H9 (cell line): ENCODE measurements at regions not wholly inside any gene's neighbourhood (a gene's known extent, or its start where the extent isn't known, plus 50 kb on each side); places are given as distances from the start of the nearest gene placed in this dataset.
A peak's percentile ranks its signal among the peaks of the same experiment; 100 is the strongest.

ENCODE experiments used
- DNase-seq: peaks from one replicate; pipeline ENCODE4 v3.0.0-alpha.2; 2017
- H2AFZ ChIP-seq: one replicate; pipeline ENCODE4 v1.6.1; 2013; ENCODE audit warnings: mild to moderate bottlenecking, low read length, control low read depth, moderate library complexity
- H2AK5ac ChIP-seq: 2 replicates; pipeline ENCODE4 v1.6.1; 2013; ENCODE audit warnings: low read length, control low read depth, mixed read lengths; ENCODE audit not compliant: insufficient read length
- H2BK120ac ChIP-seq: one replicate; pipeline ENCODE4 v1.6.1; 2013; ENCODE audit warnings: low read depth, mild to moderate bottlenecking, low read length, control low read depth, inconsistent platforms; ENCODE audit not compliant: poor library complexity, severe bottlenecking
- H2BK12ac ChIP-seq: 2 replicates; pipeline ENCODE4 v1.6.1; 2013; ENCODE audit warnings: low read length, control low read depth, mixed read lengths, low read depth; ENCODE audit not compliant: insufficient read length
- H2BK15ac ChIP-seq: 2 replicates; pipeline ENCODE4 v1.6.1; 2013; ENCODE audit warnings: low read depth, low read length, control low read depth
- H2BK20ac ChIP-seq: one replicate; pipeline ENCODE4 v1.6.1; 2013; ENCODE audit warnings: low read depth, mild to moderate bottlenecking, low read length, control low read depth, inconsistent platforms; ENCODE audit not compliant: poor library complexity, severe bottlenecking
- H2BK5ac ChIP-seq: 2 replicates; pipeline ENCODE4 v1.6.1; 2013; ENCODE audit warnings: low read length, control low read depth, mixed read lengths; ENCODE audit not compliant: insufficient read length
- H3K14ac ChIP-seq: 2 replicates; pipeline ENCODE4 v1.6.1; 2013; ENCODE audit warnings: low read length, control low read depth; ENCODE audit not compliant: insufficient read depth
- H3K18ac ChIP-seq: 2 replicates; pipeline ENCODE4 v1.6.1; 2013; ENCODE audit warnings: low read depth, mild to moderate bottlenecking, mixed read lengths, low read length, control low read depth; ENCODE audit not compliant: insufficient read length
- H3K23ac ChIP-seq: 2 replicates; pipeline ENCODE4 v1.6.1; 2013; ENCODE audit warnings: low read length, control low read depth, mixed read lengths, low read depth; ENCODE audit not compliant: insufficient read length
- H3K23me2 ChIP-seq: 2 replicates; pipeline ENCODE4 v1.6.1; 2013; ENCODE audit warnings: low read depth, mild to moderate bottlenecking, mixed read lengths, low read length, control low read depth; ENCODE audit not compliant: insufficient read length, poor library complexity, severe bottlenecking
- H3K27ac ChIP-seq: 2 replicates; pipeline ENCODE4 v1.5.1; 2013; ENCODE audit warnings: low read length, control low read depth, mixed read lengths, low read depth; ENCODE audit not compliant: insufficient read length
- H3K27me3 ChIP-seq: 2 replicates; pipeline ENCODE4 v1.6.1; 2013; ENCODE audit warnings: low read length, control low read depth, inconsistent platforms; ENCODE audit not compliant: insufficient read depth
- H3K4ac ChIP-seq: 2 replicates; pipeline ENCODE4 v1.6.1; 2013; ENCODE audit warnings: low read depth, mild to moderate bottlenecking, control low read depth, inconsistent platforms, low read length, moderate library complexity
- H3K4me1 ChIP-seq: 2 replicates; pipeline ENCODE4 v1.6.1; 2013; ENCODE audit warnings: low read length, control low read depth, inconsistent platforms; ENCODE audit not compliant: insufficient read depth
- H3K4me2 ChIP-seq: 2 replicates; pipeline ENCODE4 v1.6.1; 2013; ENCODE audit warnings: low read length, control low read depth, mixed read lengths; ENCODE audit not compliant: insufficient read length, insufficient read depth
- H3K56ac ChIP-seq: 2 replicates; pipeline ENCODE4 v1.6.1; 2013; ENCODE audit warnings: low read depth, mild to moderate bottlenecking, mixed read lengths, low read length, control low read depth; ENCODE audit not compliant: insufficient read length
- H3K79me1 ChIP-seq: 2 replicates; pipeline ENCODE4 v1.6.1; 2013; ENCODE audit warnings: low read depth, mild to moderate bottlenecking, moderate library complexity, low read length, control low read depth, inconsistent platforms; ENCODE audit not compliant: insufficient read depth, poor library complexity, severe bottlenecking
- H3K79me2 ChIP-seq: 2 replicates; pipeline ENCODE4 v1.6.1; 2013; ENCODE audit warnings: low read length, control low read depth, inconsistent platforms; ENCODE audit not compliant: insufficient read depth
- H3K9ac ChIP-seq: 2 replicates; pipeline ENCODE4 v1.6.1; 2013; ENCODE audit warnings: low read length, control low read depth, mixed read lengths; ENCODE audit not compliant: insufficient read length; ENCODE audit errors: extremely low read depth
- H3K9me3 ChIP-seq: one replicate; pipeline ENCODE4 v1.6.1; 2013; ENCODE audit warnings: low read depth, low read length, inconsistent platforms; ENCODE audit not compliant: control insufficient read depth
- H3T11ph ChIP-seq: one replicate; pipeline ENCODE4 v1.6.1; 2013; ENCODE audit warnings: mild to moderate bottlenecking, low read length, control low read depth, inconsistent platforms
- H4K20me1 ChIP-seq: one replicate; pipeline ENCODE4 v1.6.1; 2013; ENCODE audit not compliant: control insufficient read depth, insufficient read length, insufficient read depth
- H4K5ac ChIP-seq: 2 replicates; pipeline ENCODE4 v1.6.1; 2013; ENCODE audit warnings: low read depth, mild to moderate bottlenecking, mixed read lengths, low read length, control low read depth; ENCODE audit not compliant: insufficient read length
- H4K8ac ChIP-seq: replicated peaks from 2 replicates; pipeline ENCODE4 v1.6.1; 2013; ENCODE audit warnings: low read length, control low read depth, mixed read lengths, low read depth; ENCODE audit not compliant: insufficient read length
- H4K91ac ChIP-seq: 2 replicates; pipeline ENCODE4 v1.6.1; 2013; ENCODE audit warnings: low read depth, mild to moderate bottlenecking, moderate library complexity, mixed read lengths, low read length, control low read depth; ENCODE audit not compliant: insufficient read length
- H3K27ac Mint-ChIP-seq, 3 experiments: 2 replicates in 2 of 3; 3 replicates in 1 of 3; pipeline ENCODE4 v1.8.0; 2020 to 2021; ENCODE audit warnings: mixed read lengths in 3 of 3, mild to moderate bottlenecking in 1 of 3, moderate library complexity in 1 of 3
- H3K27me3 Mint-ChIP-seq: 2 replicates; pipeline ENCODE4 v1.8.0; 2021; ENCODE audit warnings: low read depth, mild to moderate bottlenecking, moderate library complexity, mixed read lengths
- H3K36me3 Mint-ChIP-seq, 3 experiments: 2 replicates in 2 of 3; 3 replicates in 1 of 3; pipeline ENCODE4 v1.8.0; 2020 to 2021; ENCODE audit warnings: low read depth in 3 of 3, mixed read lengths in 3 of 3; ENCODE audit not compliant: insufficient read depth in 1 of 3
- H3K4me1 Mint-ChIP-seq, 2 experiments: 2 replicates each; pipeline ENCODE4 v1.8.0; 2020; ENCODE audit warnings: mixed read lengths in 2 of 2
- H3K4me3 Mint-ChIP-seq, 2 experiments: 2 replicates in 1 of 2; 3 replicates in 1 of 2; pipeline ENCODE4 v1.8.0; 2020 to 2021; ENCODE audit warnings: mild to moderate bottlenecking in 2 of 2, mixed read lengths in 2 of 2, moderate library complexity in 1 of 2
- H3K9me3 Mint-ChIP-seq, 2 experiments: 2 replicates in 1 of 2; 3 replicates in 1 of 2; pipeline ENCODE4 v1.8.0; 2020; ENCODE audit warnings: mild to moderate bottlenecking in 2 of 2, mixed read lengths in 2 of 2, moderate library complexity in 1 of 2
- CTCF ChIP-seq: fragments of 200-600 bp; sonication (generic); conservative IDR thresholded peaks from 3 replicates; pipeline ENCODE4 v1.8.0; 2021; ENCODE audit warnings: antibody characterized with exemption, mild to moderate bottlenecking
- WGBS: extraction: QIAGEN DNeasy Blood & Tissue Kit; methylation state at CpG from one replicate; pipeline ENCODE4 v1.1.7; 2013; ENCODE audit warnings: missing lambda C conversion rate, low lambda C conversion rate, mixed read lengths; ENCODE audit not compliant: insufficient read length; ENCODE audit errors: extremely low coverage; 5-methylcytosine and 5-hydroxymethylcytosine counted together

- H3K18ac ChIP-seq = no peak overlapping the region
- no peak overlapping the region for H2AFZ ChIP-seq
- H3K4me1 ChIP-seq = peaks cover 7% of the 10 kb centered on the region; the same call in 1 of the 2 replicates
- H2BK15ac ChIP-seq = no peak overlapping the region
- H3K4me1 Mint-ChIP-seq = peaks cover 42 to 72% of the 10 kb centered on the region in 2 experiments
- H4K91ac ChIP-seq = no peak overlapping the region
- H4K20me1 ChIP-seq = no peaks in the 10 kb centered on the region
- H3K27ac ChIP-seq = no peak overlapping the region
- H3T11ph ChIP-seq = no peak overlapping the region
- peaks cover 2% of the 10 kb centered on the region for H3K23me2 ChIP-seq
- WGBS = no CpG with 5 or more reads among the region's 16 CpGs
- peaks cover 3% of the 10 kb centered on the region for H3K79me1 ChIP-seq
- H4K5ac ChIP-seq = no peak overlapping the region
- no peak overlapping the region for H3K4ac ChIP-seq
- H3K56ac ChIP-seq = no peak overlapping the region
- no peak overlapping the region for H3K23ac ChIP-seq
- no peak overlapping the region for H2BK12ac ChIP-seq
- H3K9me3 Mint-ChIP-seq = no peaks in the 10 kb centered on the region
- H4K8ac ChIP-seq = no peak overlapping the region
- H3K27me3 Mint-ChIP-seq = peaks cover 9% of the 10 kb centered on the region
- DNase-seq = no peak
- H2AK5ac ChIP-seq = no peak overlapping the region
- no peak overlapping the region for H3K14ac ChIP-seq
- no peak overlapping the region for H3K4me3 Mint-ChIP-seq
- no peaks in the 10 kb centered on the region for H3K27me3 ChIP-seq
- TF ChIP-seq CTCF = no peak
- no peak overlapping the region for H3K27ac Mint-ChIP-seq
- no peaks in the 10 kb centered on the region for H3K9me3 ChIP-seq
- H3K79me2 ChIP-seq = peaks cover 10% of the 10 kb centered on the region; the same call in 1 of the 2 replicates
- H2BK120ac ChIP-seq = no peak overlapping the region
- peaks cover 0 to 10% (median 4%) of the 10 kb centered on the region in 3 experiments; a peak in 2 of 7 replicates for H3K36me3 Mint-ChIP-seq
- no peak overlapping the region for H2BK20ac ChIP-seq
- H2BK5ac ChIP-seq = no peak overlapping the region
- no peak overlapping the region for H3K9ac ChIP-seq
- H3K4me2 ChIP-seq = peak overlapping the region; percentile 7
These were observed 1331.3 kb downstream of the BRD1 start for GRCh38 chr22:48496226-48496845.
